Neural progenitor cell (in vitro differentiated cells): ENCODE measurements at regions not wholly inside any gene's neighbourhood (a gene's known extent, or its start where the extent isn't known, plus 50 kb on each side); places are given as distances from the start of the nearest gene placed in this dataset.

Experiments used
- CTCF ChIP-seq: fragments of 200-600 bp; sonication (generic); IDR thresholded peaks from 2 replicates; pipeline ENCODE4 v1.5.1; 2017; ENCODE audit warnings: antibody characterized with exemption, mild to moderate bottlenecking
- EZH2 ChIP-seq: fragments of 200-600 bp; sonication (generic); IDR thresholded peaks from 2 replicates; pipeline ENCODE4 v1.6.1; 2017; ENCODE audit warnings: antibody characterized with exemption, mild to moderate bottlenecking, moderate library complexity

GRCh38 chr13:56299650-56300049 is 841.1 kb upstream of the PRR20A start:
- TF ChIP-seq EZH2 = no peak
- no peak for TF ChIP-seq CTCF
